Activated CD8-positive, alpha-beta memory T cell treated with anti-CD3 and anti-CD28 coated beads for 1 hour (primary cell): ENCODE measurements at regions not wholly inside any gene's neighbourhood (a gene's known extent, or its start where the extent isn't known, plus 50 kb on each side); places are given as distances from the start of the nearest gene placed in this dataset.
"Not testable (repeated sequence)": the region's sequence is repeated elsewhere in the genome, so short reads cannot be mapped to it uniquely, and the experiment has no call there.

Source experiments
- DNase-seq, 2 donors: peaks; one replicate each; pipeline ENCODE4 v3.0.0-alpha.2; 2020; ENCODE audit warnings: low read depth in 1 of 2; ENCODE audit errors: extremely low read depth in 1 of 2

DNA sequence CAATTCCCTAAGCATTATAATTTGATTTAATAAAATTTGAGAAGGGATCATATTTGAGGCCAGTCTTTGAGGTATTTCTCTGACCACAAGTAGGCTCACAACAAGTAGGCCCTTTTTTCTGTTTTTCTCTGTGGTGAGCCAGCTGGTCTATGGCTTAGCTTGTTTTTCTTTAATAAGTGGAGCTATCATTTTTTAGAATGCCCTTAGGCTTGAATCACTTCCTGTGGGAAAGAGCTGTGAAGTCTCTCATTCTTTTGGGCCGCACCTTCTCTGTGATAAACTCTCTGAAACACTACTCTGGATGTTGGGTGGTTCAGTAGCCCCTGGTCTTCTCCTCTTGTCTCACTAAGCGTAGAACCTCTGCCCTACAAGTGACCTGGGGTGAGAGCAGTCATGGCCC, 235.9 kb downstream of the SUCLG1 start:
- DNase-seq, result no peak

DNA sequence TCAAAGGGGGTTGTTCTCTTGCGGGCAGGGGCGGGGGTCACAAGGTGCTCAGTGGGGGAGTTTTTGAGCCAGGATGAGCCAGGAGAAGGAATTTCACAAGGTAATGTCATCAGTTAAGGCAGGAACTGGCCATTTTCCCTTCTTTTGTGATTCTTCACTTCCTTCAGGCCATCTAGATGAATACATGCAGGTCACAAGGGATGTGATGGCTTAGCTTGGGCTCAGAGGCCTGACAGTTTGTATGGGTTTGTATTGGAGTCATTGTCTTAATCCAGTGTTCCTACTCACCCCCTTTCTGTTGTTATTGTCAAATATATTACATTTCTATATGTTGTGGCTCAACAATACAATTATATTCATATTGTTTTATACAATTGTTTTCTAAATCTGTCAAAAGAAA, 238.0 kb downstream of the SUCLG1 start:
- not testable (repeated sequence) for DNase-seq

DNA sequence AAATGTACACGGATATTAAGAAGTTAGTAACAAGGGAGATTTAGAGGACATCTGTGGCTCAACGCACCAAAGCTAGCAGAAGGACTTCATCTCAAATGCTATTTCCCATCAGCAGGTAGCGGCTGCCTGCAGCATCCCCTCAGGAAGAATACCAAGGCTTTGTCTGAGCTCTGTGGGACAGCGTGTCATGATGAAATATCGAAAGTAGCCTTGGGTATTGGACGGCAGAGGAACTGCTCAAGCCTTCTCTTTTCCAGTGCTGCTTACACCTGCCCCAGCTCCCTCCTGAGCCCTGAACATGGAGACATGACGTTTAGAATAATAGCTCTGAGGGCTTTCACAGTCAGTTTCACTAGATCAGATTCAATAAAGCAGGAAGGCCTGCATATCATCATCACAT, 241.6 kb downstream of the SUCLG1 start:
- no peak for DNase-seq

DNA sequence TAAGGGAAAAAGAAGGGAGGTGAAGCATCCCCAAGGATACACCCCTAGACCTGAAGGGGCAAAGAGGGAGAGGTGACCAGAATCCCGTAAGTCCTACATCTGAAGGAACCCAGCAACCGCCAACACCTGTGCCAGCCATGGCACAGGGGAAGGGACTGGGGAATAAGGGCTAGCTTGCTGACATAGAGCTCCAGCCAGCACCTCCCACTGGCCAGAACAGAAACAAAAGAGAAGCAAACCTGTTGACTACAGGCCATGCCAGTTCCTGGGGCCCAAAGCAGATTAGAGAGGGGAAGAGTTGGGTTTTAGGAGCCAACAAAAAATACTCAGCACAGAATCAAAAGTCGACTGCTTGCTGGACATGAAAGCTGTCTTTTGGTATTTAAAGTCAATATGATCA, 244.6 kb downstream of the SUCLG1 start:
- DNase-seq, result no peak

DNA sequence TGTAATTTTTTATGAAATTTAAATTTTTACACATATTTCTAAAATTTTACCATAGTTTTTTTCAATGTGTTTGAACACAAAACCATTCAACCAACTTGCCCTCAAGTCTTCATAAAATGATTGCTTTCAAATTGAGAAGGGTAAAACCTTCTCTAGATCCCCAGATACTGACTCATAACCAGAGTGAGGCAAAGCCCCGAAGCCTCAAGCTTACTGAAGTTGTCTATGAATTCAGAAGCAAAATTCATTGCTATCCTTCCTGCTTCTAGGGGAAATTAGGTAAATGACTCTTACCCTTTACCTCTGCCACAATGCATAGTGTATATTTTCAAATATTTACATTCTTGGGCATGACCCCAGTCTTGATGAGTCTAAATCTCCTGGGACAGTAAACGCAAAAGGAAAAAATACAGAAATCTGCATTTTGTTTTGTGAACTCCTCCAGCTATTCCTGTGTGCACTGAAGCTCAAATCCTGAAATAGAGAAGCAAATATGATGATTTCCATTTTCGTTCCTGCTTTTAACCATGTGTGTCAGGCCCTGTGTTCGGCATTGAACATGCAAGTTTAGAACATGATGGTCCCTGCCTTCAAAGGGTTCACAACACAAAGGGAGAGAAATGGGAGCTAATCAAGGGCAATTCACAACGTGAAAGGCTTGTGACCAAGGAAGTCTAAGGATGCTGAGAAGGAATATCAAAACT, 246.3 kb downstream of the SUCLG1 start:
- DNase-seq, result no peak

DNA sequence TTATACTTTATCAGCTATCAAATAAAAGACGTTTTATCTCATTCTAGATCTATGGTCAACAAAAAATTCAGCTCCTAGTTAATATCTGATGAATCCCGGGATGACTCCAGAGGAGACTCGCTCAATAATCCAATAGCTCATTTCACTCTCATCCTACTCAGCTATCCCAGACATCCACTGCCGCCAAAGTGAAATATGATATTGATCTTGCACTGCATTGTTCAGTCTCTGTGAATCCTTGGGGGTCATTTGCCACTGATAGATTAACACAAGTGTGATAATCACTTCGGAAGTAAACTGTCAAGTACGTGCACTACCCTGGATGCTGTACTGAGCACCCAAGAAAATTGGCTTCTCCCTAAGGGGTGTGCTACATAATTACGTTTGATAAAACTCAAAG, 249.1 kb downstream of the SUCLG1 start:
- no peak for DNase-seq

DNA sequence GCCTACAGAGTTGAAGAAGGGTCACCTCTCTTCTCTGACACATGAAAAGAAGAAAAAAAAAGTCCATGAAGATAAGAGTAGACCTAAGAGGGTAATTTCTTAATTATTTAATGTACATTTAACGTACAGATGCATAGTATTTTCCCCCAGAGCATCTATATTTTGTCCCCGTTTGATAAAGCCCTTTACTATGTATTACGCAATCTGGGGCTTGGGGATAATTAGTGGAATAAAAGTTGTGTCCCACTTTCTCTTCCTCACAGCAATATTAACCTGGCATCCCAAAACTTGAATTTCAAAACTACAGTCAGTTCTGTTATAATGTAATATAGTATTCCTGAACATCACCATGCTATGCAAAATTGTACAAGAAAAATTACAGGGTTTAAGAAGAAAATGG, 254.1 kb downstream of the SUCLG1 start:
- DNase-seq, result no peak

DNA sequence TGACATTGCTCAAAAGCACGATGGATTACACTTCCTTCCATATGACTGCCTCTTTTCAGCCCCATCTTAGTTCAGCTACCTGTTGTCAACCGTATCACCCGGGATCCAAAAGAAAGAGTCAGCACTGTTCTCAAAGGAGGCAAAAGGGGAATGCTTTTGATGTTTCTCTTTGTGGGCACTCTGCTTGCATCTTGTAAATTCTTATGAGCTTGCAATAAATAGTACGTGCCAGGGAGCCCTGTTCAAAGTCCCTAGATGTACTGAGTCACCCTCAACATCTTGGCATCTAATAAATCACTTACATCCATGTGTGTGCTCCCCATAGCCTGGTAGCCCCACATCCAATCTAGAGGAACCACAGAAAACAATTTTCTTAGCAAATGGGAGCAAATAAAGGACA, 256.9 kb downstream of the SUCLG1 start:
- no peak for DNase-seq

DNA sequence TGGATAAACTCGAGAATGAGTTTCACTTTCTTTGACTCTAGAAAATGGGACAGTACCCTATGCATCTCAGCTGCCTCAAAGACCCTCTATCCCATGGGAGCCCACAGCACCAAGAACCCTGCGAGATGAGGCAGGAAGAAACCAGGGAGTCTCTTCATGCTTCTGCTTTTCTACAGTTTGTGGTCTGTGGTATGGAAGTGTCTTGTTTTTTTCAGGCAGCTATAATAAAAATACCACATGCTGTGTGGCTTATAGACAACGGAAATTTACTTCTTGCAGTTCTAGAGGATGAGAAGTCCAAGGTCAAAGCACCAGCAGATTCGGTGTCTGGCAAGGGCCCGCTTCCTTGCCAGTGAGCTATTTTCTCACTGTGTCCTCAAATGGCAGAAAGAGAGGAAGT, 257.9 kb downstream of the SUCLG1 start:
- DNase-seq, result no peak

DNA sequence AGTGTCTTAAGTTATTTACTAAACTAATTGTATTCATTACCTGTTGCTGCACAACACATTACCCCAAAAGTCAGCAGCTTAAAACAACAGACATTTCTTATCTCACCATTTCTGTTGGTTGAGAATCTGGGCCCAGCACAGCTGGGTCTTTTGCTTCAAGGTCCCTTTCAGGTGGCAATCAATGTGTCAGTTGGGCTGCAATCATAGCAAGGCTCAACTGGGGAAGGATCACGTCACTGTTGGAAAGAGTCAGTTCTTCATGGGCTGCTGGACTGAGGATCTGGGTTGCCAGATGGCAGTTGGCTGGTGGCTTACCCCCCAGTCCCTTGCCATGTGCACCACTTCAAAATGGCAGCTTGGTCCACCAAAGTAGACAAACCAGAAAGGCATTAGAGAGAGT, 261.2 kb downstream of the SUCLG1 start:
- DNase-seq, result no peak

DNA sequence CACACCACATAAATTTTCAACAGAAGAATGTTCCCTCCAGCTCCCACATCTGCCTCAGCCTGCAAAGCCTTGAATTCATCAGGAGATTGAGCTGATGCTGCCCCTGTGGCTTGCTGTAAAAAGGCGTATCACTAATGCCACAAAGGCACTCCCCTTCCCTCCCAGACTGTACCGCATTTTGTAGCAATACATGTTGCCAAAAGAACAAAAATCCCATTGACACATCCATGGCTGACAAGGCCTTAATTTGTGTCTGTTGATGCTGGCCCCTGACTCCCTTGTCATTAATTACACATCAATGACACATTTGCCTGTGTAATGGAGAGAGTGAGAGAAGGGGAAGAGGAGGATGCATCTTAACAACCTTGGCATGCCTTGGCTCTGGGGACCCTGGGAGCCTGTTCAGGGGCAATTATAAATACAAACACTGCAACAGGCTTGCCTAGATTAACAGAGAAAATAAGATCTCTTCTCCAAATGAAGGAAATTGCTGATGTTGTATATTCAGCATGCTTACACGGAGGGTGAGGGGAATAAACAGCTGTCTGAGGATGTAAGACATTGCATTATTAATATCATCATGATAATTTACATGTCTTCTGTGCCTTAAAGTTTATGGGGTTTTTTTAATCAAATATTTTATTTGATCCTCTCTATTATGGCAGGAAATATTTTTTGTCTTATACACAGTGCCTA, 264.0 kb downstream of the SUCLG1 start:
- no peak for DNase-seq

DNA sequence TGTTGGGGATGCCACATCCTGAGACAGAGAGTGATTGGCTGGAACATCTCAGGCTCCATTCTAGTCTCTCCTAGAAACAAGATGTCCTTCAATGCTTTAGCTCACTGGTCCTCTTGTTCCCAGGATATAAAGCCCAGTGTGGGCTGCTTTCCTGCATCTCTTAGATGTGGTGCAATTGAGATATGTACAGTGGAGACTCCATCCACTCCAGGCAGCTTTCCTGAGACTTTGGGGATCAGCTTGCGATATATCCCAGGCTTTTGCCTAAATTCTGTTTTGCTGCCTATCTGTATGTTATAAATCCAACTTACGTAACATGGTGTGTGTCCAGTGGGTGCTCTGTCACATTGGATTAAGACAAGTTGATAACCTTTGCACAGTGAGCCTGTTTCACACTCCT, 264.9 kb downstream of the SUCLG1 start:
- no peak for DNase-seq

DNA sequence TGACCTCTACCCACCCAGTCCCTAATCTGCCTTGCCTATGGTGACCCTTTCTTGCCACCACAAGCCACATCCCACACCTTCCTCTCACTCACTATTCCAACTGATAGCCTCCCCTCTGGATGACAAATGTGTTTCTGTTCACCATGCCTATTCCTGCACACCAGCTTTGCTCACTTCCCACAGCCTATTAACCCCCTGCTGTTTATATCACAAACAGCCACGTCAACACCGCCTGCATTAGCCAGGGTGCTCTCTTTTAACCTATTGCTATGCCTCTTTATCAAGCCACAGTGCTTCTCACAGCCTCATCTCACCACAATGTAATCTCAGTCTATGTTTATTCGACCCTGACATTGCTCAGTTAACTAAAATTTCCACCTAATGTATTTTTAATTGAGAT, 271.8 kb downstream of the SUCLG1 start:
- no peak for DNase-seq

DNA sequence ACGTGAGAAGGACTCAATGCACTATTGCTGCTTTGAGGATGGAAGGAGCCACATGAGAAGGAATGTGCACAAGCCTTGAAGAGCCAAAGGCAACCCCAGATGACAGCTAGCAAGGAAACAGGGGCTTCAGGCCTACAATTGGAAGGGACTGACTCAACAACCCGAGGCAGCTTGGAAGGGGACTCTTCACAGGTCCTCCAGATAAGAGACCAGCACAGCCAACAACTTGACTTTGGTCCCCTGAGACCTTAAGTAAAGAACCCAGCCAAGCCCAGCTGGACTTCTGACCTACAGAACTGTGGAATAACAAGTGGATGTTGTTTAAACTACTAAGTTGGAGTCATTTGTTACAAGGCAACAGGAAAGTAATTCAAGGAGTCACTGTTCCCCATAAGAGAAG, 277.2 kb downstream of the SUCLG1 start:
- DNase-seq, result no peak

DNA sequence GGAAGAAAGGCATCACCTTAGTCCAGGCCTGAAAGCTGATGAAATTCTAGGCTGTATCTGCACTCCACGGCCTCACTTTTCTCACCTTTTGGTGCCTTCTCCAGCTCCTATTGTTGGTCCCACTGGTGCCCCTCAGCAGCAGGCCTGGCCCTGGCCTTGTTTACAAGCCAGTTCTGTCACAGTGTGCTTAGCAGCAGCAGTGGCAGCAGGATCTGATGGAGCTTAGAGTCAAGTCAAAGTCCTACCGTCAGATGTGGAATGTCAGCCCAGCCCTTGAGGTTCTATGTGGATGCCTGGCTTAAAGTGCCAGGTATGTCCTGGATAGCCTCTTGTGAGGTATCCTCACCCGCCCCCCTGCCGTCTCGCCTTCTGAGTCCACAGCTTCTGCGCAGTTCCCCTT, 281.3 kb downstream of the SUCLG1 start:
- no peak for DNase-seq

DNA sequence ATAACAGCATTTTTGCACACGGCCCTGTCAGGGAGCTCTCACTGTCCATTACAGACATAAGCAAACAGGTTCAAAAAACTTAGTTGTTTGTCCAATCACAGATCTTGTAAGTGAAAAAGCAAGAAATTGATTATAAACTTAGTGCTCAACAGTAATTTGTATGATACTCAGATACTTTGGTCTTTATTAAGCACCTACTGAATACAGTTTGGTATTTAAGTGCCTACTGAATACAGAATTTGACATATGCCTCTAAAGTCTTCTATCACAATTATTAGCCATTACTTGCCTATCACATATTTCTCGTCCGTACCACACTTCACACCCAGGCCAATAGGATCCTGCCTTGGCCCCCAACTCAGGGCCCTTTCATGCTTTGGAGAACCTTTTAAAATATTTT, 283.1 kb downstream of the SUCLG1 start:
- no peak for DNase-seq

DNA sequence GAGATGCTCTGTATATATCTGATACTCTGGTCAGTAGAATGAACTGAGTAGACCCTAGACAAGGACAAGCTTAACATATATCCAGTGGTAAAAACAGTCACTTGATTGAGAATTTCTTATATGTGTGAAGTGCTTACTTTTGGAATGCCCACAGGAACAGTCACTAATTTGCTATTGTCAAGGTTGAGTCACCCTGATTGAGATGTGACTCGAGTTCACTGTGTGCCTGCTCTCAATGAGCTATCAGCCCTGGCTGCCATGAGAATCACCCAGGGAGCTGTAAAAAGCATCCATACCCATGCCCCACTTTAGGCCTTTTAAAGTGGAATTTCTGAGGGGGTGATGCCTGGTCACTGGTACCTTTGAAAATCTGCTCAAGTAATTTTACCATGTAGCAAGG, 283.7 kb downstream of the SUCLG1 start:
- DNase-seq, result no peak

DNA sequence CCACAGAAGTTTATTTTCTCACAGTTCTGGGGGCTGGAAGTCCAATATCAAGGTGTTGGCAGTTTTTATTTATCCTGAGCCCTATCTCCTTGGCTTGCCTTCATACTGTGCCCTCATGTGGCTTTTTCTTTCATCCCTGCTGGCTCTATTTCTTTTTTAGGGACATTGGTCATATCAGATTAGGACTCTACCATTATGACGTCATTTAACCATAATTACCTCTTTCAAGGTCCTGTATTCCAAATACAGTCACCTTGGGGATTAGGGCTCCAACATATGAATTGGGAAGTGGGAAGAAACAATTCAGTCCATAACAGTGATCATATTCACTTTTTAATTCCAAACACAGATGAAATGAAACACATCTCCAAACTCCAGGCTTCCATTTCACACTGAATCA, 286.0 kb downstream of the SUCLG1 start:
- DNase-seq, result no peak

DNA sequence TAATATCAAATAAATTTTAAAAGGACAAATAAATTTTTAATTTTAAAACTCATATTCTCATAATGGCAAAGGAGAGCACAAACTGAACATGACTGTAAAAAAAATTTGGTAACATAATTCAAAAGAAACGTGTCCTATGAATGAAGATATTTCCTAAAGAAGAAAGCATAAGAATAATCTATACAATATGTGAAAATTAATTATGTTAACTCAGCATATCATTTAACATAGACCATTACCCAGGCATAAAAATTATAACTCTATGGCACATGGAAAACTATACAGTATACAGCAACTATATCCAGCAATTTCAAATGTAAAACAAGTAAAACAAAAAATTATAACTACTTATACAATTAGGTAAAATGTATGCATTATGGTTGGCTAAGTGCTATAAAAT, 288.1 kb downstream of the SUCLG1 start:
- DNase-seq, result no peak

DNA sequence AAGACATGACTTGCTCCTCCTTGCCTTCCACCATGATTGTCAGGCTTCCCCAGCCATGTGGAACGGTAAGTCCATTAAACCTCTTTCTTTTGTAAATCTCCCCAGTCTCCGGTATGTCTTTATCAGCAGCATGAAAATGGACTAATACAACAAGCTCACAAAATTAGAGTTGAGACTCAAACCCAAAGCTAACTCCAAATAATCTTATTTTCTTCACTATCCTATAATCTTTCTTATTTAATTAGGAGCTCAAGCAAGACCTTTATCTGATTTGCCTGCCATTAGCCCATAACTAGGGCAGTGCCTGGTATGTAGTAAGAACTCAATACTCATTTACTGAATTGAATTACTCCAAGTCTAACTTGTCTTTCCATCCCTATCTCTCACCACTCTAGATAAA, 289.2 kb downstream of the SUCLG1 start:
- DNase-seq, result no peak

DNA sequence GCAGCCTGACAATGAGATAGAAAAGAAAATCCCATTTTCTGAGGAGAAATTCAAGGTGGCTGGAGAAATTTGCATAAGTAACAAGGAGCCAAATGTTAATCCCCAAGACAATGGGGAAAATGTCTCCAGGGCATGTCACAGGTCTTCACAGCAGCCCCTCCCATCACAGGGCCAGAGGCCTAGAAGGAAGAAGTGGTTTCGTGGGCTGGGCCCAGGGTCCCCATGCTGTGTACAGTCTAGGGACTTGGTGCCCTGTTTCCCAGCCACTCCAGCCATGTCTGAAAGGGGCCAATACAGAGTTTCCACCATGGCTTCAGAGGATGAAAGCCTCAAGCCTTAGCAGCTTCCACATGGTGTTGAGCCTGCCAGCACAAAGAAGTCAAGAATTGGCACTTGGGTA, 290.5 kb downstream of the SUCLG1 start:
- not testable (repeated sequence) for DNase-seq

DNA sequence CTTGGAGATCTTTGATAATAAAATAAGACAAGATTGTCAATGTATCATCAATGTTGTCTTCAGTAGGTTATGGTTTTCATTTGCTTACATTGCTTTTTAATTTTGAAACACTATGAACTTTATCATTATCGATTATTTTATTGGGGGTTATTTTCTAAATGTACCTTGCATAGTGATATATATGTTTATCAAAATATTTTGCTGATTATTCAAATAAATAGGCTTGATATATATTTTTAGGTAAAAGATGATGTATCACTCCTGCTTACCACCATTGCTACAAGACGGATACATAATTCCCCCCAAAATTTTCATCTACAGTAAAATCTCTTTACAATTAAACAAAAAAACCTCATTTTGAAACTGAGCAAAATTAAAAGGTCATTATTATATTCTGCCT, 293.8 kb downstream of the SUCLG1 start:
- no peak for DNase-seq

DNA sequence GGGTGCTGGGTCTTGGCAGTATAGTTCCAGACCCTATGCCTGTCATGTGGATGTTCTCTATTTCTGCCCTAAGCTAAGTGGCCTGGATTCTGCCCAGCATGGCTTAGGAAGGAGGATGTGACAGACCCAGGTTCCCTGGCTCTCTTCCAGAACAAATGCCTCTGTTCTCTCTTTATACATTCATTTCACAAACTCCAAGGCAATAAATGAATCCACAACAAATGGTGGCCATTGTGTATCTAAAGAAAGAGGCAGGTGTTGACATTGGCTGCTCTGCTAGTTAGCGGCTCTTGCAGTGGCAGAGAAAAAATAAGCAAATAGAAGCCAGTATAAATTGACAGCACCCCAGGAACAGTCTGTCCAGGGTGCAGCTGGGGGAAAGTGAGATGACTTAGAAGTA, 298.6 kb downstream of the SUCLG1 start:
- no peak for DNase-seq
